Ectodermal cell (in vitro differentiated cells): ENCODE measurements at regions not wholly inside any gene's neighbourhood (a gene's known extent, or its start where the extent isn't known, plus 50 kb on each side); places are given as distances from the start of the nearest gene placed in this dataset.
"Not testable (repeated sequence)": the region's sequence is repeated elsewhere in the genome, so short reads cannot be mapped to it uniquely, and the experiment has no call there.

ENCODE experiments used
- H3K27ac ChIP-seq: 2 replicates; pipeline ENCODE4 v1.7.0; 2013; ENCODE audit warnings: mild to moderate bottlenecking, low read depth, low read length; ENCODE audit not compliant: insufficient read depth, poor library complexity, severe bottlenecking
- H3K27me3 ChIP-seq: 2 replicates; pipeline ENCODE4 v1.7.0; 2013; ENCODE audit warnings: mild to moderate bottlenecking, low read length; ENCODE audit not compliant: insufficient read depth, control insufficient read depth, poor library complexity, severe bottlenecking
- H3K36me3 ChIP-seq: one replicate; pipeline ENCODE4 v1.7.0; 2013; ENCODE audit warnings: low read length; ENCODE audit not compliant: control insufficient read depth, insufficient read depth
- H3K4me1 ChIP-seq: one replicate; pipeline ENCODE4 v1.7.0; 2013; ENCODE audit warnings: low read length; ENCODE audit not compliant: control insufficient read depth, insufficient read depth
- H3K4me3 ChIP-seq: 2 replicates; pipeline ENCODE4 v1.7.0; 2013; ENCODE audit warnings: low read depth, low read length, control low read depth; ENCODE audit not compliant: insufficient read depth
- H3K9me3 ChIP-seq: 2 replicates; pipeline ENCODE4 v1.7.0; 2013; ENCODE audit warnings: mild to moderate bottlenecking, low read length, moderate library complexity; ENCODE audit not compliant: control insufficient read depth
- WGBS, 2 experiments: methylation state at CpG; one replicate each; pipeline ENCODE4 v1.1.7; 2013; ENCODE audit warnings: missing lambda C conversion rate in 2 of 2; 5-methylcytosine and 5-hydroxymethylcytosine counted together

GRCh38 chr2:58756336-58756735, 515.2 kb upstream of the FANCL start:
- Histone ChIP-seq H3K4me1 (peaks cover under 1% of the 10 kb centered on the region), H3K27me3 (no peaks in the 10 kb centered on the region), H3K27ac (no peak overlapping the region), H3K4me3 (no peak overlapping the region), H3K36me3 (no peaks in the 10 kb centered on the region), H3K9me3 (no peaks in the 10 kb centered on the region)
- WGBS, 2 experiments, result 88 to 93% methylated on average over 1 to 2 of the region's 2 CpGs

GRCh38 chr2:58752507-58752906, 511.4 kb upstream of the FANCL start:
- not testable (repeated sequence) for H3K27me3 ChIP-seq, H3K4me3 ChIP-seq, H3K4me1 ChIP-seq, H3K36me3 ChIP-seq, H3K27ac ChIP-seq, H3K9me3 ChIP-seq
- WGBS, 2 experiments, result 45 to 46% methylated on average over 2 of the region's 2 CpGs

GRCh38 chr2:58751676-58752075, 510.6 kb upstream of the FANCL start:
- not testable (repeated sequence) for H3K27ac ChIP-seq, H3K36me3 ChIP-seq, H3K9me3 ChIP-seq, H3K4me3 ChIP-seq, H3K4me1 ChIP-seq, H3K27me3 ChIP-seq
- 92 to 100% methylated on average over 2 to 3 of the region's 3 CpGs for WGBS, 2 experiments

DNA sequence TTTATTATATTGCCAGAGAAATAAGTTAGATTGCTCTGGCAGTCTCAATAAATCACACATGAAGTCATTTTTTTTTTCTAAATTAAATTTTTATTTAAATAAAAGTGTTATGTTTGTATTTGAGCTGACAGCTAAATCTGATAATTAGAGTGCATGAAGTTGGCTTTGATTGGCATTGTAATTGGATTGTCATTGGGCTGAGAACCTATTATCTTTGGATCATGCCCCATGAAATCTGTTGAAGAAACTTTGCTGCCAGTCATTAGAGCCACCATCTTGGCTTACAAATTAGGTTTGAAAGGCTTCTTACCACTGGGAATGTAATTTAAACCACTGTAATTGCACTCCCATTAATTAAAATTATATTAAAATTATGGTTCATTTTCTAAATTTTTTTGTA, 507.9 kb upstream of the FANCL start:
- Histone ChIP-seq H3K4me3 (no peak overlapping the region), H3K27me3 (no peaks in the 10 kb centered on the region), H3K4me1 (no peaks in the 10 kb centered on the region), H3K9me3 (no peaks in the 10 kb centered on the region), H3K27ac (no peak overlapping the region), H3K36me3 (no peaks in the 10 kb centered on the region)

DNA sequence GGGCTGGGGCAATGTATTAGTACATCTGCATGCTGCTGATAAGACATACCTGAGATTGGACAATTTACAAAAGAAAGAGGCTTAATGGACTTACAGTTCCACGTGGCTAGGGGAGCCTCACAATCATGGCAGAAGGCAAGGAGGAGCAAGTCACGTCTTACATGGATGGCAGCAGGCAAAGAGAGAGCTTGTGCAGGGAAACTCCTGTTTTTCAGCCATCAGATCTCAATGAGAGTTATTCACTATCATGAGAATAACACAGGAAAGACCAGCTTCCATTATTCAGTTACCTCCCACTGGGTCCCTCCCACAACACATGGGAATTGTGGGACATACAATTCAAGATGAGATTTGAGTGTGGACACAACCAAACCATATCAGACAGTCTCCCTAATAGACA, 504.2 kb upstream of the FANCL start:
- not testable (repeated sequence) for H3K27me3 ChIP-seq, H3K27ac ChIP-seq, H3K4me3 ChIP-seq, H3K9me3 ChIP-seq, H3K36me3 ChIP-seq, H3K4me1 ChIP-seq
- WGBS, 2 experiments, result 85 to 89% methylated on average over 2 of the region's 2 CpGs

DNA sequence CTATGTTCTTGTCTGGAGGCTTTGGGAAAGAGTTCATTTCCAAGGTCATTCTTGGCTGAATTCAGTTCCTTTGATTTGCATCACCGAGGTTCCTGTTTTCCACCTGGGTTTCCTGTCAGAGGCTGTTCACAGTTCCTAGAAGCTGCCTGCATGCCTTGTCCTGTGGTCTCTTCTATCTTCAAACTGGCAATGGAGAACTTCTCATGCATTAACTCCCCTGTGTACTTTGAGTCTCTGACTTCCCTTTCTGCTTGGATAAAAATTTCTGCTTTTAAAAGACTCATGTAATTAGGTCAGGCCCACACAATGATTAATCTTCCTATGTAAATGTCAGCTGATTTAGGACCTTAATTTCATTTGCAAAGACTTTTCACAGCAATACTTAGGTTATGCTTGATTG, 499.3 kb upstream of the FANCL start:
- H3K4me1 ChIP-seq, result no peaks in the 10 kb centered on the region
- H3K27ac ChIP-seq, result no peak overlapping the region
- no peaks in the 10 kb centered on the region for H3K27me3 ChIP-seq
- no peaks in the 10 kb centered on the region for H3K36me3 ChIP-seq
- H3K9me3 ChIP-seq, result no peaks in the 10 kb centered on the region
- 85 to 91% methylated on average over 1 of the region's 1 CpG for WGBS, 2 experiments
- H3K4me3 ChIP-seq, result no peak overlapping the region

DNA sequence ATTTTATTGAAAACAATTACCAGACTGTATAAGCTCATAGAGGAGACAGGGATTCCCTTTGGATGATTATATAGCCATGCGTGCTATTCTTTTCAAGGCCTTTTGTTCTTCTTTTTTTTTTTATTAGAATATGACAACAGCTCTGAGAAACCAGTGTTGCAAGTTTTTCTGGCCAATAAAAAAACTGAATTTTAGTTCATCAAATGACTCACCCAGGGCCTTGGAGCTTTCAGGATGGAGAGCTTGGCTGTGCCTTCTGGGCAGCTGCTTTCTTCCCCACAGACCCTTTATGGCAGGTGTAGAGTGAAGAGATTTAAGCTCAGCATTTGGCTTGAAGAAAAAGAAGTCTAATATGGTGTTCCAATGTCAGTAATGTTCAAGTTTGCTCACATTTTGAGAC, 497.9 kb upstream of the FANCL start:
- Histone ChIP-seq H3K36me3 (no peaks in the 10 kb centered on the region), H3K27ac (no peak overlapping the region), H3K9me3 (no peaks in the 10 kb centered on the region), H3K4me1 (no peaks in the 10 kb centered on the region), H3K4me3 (no peak overlapping the region), H3K27me3 (no peaks in the 10 kb centered on the region)
- 100% methylated on average over 1 of the region's 1 CpG for WGBS, 2 experiments

GRCh38 chr2:58734365-58734764, 493.2 kb upstream of the FANCL start:
- Histone ChIP-seq H3K9me3 (no peaks in the 10 kb centered on the region), H3K27ac (no peak overlapping the region), H3K36me3 (no peaks in the 10 kb centered on the region), H3K27me3 (no peaks in the 10 kb centered on the region), H3K4me3 (no peak overlapping the region), H3K4me1 (no peaks in the 10 kb centered on the region)
- 88 to 95% methylated on average over 1 of the region's 1 CpG for WGBS, 2 experiments

DNA sequence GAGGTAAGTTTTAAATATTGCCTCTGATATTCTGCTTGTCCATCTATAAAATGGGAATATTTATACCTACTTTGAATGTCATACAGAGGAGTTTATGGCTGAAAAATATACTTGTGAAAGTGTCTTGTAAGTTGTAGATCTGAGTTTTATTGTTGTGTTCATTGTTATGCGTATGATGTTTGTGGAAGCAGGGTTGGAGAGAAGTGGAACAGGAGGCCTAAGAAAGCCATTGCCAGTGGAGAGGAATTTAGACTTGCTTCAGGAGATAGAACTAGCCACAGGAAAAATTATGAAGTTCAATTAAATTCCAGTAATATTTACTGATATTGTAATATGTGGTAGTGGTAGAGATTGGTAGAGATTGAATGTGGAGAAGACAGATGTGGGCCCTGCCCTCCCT, 491.9 kb upstream of the FANCL start:
- 96 to 97% methylated on average over 1 of the region's 1 CpG for WGBS, 2 experiments

GRCh38 chr2:58731488-58731869, 490.4 kb upstream of the FANCL start:
- Histone ChIP-seq H3K4me1 (no peaks in the 10 kb centered on the region), H3K9me3 (no peaks in the 10 kb centered on the region), H3K4me3 (no peak overlapping the region), H3K27me3 (no peaks in the 10 kb centered on the region), H3K27ac (no peak overlapping the region), H3K36me3 (no peaks in the 10 kb centered on the region)
- no CpG with 5 or more reads among the region's 2 CpGs for WGBS, 2 experiments

More for the DNA sequence above, 491.9 kb upstream of the FANCL start:
- Histone ChIP-seq H3K4me3 (no peak overlapping the region), H3K4me1 (no peaks in the 10 kb centered on the region), H3K9me3 (no peaks in the 10 kb centered on the region), H3K27me3 (no peaks in the 10 kb centered on the region), H3K27ac (no peak overlapping the region), H3K36me3 (no peaks in the 10 kb centered on the region)

DNA sequence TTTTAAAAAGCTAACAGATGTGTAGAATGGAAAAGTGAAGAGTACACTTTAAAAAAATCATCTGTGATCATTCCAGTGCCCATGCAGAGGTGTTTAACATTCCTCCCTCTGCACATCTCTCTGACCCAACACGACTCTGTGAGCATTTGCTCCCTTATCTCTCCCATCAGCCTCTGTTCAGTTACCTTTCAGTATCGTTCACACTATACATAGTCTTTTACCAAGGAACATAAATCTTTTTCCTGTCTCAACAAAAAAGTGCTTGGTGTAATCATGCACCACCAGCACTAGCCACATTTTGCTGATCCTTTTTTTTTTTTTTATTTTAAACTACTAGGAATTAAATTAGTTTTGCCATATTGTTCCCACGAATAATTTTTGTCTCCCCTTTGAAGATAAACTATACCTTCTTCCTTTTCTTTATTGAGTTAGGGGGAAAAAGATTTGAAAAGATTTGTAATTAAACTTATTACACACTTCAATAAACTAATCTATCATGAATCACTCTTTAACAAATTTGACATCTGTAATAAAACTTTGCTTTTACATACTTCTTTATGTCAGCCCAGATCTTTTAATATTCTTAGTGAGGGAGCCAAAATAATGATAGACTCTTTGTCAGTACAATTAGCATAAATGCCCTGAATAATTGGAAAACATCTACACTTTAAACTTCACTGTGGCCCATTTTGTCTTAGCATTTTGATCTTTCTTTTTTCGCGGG, 489.8 kb upstream of the FANCL start:
- H3K27ac ChIP-seq, result no peak overlapping the region
- no peaks in the 10 kb centered on the region for H3K4me1 ChIP-seq
- no peaks in the 10 kb centered on the region for H3K36me3 ChIP-seq
- H3K4me3 ChIP-seq, result no peak overlapping the region
- 84 to 94% methylated on average over 4 of the region's 5 CpGs for WGBS, 2 experiments
- no peaks in the 10 kb centered on the region for H3K9me3 ChIP-seq
- no peaks in the 10 kb centered on the region for H3K27me3 ChIP-seq
